Left renal cortex interstitium (tissue), 4 donors: ENCODE measurements at regions not wholly inside any gene's neighbourhood (a gene's known extent, or its start where the extent isn't known, plus 50 kb on each side); places are given as distances from the start of the nearest gene placed in this dataset.

Experiments
- DNase-seq, 4 donors: peaks; one replicate each; pipeline ENCODE4 v3.0.0-alpha.2; 2013; ENCODE audit warnings: low read depth in 4 of 4, low spot score in 2 of 4, missing footprints in 1 of 4

DNA sequence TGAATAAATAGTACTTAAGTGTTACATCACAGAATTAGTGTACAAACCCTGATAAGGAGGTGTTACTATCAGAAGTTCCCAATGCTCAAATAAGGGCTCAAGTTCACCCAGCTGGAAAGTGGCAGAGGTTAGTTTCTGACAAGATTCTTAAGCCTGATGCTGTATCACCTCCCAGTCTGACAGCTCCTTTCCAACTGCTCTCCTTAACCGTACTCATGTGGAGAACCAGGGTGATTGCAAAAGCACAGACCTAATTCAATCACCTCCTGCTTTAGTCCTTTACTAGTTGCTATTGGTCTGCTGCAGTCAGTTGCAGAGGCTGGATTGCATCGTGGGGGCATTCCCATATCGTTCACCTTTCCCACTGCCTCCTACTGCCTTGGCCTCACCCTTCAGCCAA lies 100.4 kb upstream of the ZNF618 start:
- no peak for DNase-seq

- no peak for DNase-seq
Observed at GRCh38 chr9:113776194-113776593, 99.9 kb upstream of the ZNF618 start.

DNA sequence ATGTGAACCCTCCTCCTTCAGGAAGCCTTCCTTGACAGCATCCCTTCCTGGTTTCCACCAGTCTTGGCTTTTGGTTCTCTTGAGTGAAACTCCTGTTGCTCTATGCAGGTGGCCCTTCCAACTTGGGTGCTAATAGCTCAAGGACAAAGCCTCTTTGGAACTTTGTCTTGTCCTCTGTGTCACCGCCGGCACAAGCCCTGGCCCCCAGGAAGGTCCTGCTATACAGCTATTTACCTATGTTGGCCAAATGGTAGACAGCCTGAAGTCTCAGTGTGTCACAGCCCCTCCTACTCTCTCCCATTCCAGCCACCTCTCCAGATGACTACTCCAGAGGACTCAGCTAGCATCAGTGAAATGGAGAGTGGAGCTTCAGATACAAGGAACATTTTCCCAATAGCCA lies 94.7 kb upstream of the ZNF618 start:
- no peak for DNase-seq

DNA sequence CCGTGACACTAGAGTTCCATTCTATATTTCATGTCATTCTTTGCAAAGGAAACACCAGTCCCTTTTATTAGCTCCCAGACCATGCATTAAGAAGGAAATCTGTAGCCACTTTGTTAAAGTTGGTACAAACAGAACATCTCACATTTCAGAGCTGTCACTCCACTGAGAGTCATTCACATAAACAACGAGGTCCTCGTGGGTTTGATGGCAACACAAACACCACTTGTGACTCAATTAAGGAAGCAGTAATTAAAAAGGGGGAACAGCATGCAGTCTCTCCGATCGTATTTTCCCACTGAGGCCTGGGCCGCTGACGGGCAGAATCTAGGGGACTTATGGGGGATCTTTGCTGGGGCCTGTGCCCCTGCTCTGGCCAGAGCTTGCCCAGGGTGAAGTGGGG lies 94.2 kb upstream of the ZNF618 start:
- DNase-seq: no peak

- no peak for DNase-seq
Observed at GRCh38 chr9:113783475-113783874, 92.6 kb upstream of the ZNF618 start.

GRCh38 chr9:113785334-113785733 lies 90.8 kb upstream of the ZNF618 start:
- DNase-seq: no peak

DNA sequence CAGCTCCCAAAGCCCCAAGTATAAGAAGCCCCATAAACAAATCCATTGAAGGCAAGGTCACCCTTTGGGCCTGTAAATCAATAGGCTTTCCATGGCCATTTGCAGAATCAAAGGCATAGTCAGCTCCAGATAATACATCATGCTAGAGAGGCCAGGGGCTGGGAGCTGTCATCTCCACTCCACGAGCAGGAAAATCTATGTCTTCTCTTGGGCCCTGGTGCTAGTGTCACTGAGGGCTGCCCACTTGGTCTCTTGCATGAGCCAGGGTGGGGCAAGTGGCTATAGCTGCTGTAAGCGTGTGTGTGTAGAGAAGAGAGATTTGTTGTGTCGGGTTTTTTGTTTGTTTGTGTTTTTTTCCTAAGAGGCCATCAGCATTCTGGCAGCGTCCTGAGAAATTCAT lies 90.0 kb upstream of the ZNF618 start:
- DNase-seq: no peak

DNA sequence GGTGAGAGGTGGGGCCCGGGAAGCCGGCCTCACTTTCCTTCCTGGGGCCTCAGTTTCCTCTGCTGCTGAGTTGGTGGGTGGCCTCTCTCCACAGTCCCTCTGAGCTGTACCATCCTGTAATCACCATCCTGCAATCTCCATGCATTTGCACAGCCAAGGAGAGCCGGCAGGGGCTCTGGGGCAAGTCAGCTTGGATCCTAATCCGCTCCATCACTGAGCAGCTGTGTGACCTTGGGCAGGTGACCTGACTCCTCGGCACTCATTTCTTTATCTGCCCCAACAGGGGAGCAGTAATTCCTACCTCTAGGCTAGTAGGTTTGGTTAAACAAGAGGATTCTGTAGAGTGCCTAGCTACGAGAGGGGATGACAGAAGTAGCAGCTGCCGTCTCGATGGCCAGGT lies 88.2 kb upstream of the ZNF618 start:
- DNase-seq: no peak

DNA sequence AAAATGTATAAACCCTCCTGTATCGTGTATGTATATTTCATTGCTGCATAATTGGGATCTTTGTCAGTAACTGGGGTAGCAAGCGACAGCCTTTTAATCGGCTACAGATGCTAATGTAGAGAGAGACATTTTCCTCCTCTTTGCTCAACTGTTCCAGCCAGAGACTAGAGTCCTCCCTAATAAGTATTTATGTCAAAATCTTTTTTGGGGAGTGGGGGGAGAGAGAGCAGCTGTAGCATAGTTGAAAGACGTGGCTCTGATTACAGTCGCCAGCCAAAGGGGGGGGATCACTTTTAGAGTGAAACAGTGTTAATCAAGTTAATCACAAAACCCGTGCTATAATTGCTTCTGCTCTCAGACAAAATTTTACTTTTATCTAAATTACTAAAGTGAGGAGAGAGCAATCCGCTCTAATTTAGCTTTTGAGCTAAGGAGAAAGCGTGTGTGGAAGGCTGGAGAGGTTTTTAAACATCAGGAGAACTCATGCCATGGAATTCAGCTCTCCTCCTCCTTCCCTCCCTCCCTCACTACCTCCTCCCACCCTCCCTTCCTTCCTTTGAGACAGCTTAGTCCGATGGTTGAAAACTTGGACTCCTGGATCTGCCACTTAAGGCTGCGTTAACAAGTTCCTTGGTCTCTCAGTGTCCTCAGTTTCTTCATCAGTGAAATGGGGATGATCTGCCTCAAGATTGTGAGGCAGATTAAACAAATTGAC lies 87.3 kb upstream of the ZNF618 start:
- no peak for DNase-seq

GRCh38 chr9:113790093-113790492 lies 86.0 kb upstream of the ZNF618 start:
- no peak for DNase-seq

GRCh38 chr9:113793558-113793957 lies 82.6 kb upstream of the ZNF618 start:
- DNase-seq: no peak

GRCh38 chr9:113794721-113795120 lies 81.4 kb upstream of the ZNF618 start:
- DNase-seq: no peak

DNA sequence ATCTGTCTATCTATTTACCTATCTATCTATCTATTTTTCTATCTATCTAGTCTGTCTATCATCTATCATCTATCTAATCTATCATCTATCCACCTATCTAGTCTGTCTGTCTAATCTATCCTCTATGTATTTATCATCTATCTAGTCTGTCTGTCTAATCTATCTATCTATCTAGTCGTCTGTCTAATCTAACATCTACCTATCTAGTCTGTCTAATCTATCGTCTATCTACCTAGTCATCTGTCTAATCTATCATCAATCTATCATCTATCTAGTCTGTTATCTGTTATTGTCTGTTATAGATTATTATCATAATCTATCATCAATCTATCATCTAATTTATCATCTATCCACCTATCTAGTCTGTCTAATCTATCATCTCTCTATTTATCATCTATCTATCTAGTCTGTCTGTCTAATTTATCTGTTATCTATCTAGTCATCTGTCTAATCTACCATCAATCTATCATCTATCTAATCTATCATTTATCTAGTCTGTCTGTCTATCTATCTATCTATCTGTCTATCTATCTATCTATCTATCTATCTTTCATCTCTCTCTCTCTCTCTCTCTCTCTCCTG lies 80.2 kb upstream of the ZNF618 start:
- DNase-seq: no peak

DNA sequence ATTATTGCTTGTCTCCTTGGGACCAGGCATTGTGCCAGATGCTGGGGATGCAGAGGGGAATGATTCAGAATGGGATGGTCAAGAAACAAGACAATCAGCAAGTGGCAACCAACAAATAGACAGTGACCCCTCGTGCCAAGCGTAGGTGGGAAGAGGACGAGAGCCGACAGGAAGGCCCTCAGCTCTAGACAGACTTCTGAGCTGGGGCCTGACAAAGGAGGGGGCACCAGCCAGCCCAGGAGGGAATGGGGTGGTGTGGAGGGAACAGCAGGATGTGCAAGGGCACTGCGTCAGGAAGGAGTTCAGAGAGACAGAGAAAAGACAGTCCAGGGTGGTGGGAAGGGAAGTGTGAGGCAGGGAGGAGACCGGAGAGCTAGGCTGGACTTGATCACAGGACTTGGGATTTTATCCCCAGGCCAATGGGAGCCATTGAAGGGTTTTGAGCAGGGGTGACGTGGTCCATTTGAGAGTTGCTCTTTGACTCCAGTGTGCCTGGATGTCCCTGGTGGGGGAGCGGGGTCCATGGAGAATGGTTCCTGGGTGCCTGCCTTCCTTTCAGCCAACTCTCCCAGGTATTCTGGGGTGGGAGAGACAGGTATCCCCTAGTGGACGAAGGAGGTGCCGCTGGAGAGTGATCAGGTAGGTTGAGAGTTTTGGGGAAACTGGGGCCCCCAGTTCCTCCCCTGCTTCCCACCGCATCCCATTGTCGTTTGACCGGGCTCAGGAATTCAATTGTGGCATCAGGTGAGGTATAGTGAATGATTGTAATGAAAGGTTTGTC lies 79.3 kb upstream of the ZNF618 start:
- no peak for DNase-seq

GRCh38 chr9:113798062-113799030 lies 77.8 kb upstream of the ZNF618 start:
- DNase-seq: no peak

- DNase-seq: no peak
Observed at GRCh38 chr9:113800276-113800675, 75.8 kb upstream of the ZNF618 start.

DNA sequence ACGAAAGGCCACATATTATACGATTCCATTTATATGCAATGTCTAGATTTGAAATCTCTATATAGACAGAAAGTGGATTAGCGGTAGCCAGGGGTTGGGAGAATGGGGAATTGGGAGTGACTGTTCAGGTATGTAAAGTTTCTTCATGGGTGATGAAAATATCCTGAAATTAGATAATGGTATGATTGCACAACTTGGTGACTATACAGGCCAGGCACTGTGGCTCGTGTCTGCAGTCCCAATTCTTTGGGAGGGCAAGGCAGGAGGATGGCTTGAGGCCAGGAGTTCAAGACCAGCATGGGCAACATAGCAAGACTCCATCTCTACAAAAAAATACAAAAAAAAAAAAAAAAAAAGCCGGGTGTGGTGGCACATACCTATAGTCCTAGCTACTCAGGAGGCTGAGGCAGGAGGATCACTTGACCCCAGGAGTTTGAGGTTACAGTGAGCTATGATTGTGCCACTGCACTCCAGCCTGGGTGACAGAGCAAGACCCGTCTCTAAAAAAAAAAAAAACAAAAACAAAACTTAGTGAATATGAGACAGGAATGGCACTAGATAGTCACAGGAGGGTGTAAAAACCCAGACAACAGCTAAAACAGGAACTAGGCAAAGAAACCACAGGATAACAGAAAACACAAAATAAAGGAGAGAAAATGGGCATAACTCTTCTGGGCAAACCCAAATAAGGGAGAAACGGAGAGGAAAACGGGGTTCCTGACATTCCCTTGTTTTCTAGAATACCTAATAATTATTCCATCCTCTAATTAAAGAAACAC lies 72.1 kb upstream of the ZNF618 start:
- DNase-seq: no peak

DNA sequence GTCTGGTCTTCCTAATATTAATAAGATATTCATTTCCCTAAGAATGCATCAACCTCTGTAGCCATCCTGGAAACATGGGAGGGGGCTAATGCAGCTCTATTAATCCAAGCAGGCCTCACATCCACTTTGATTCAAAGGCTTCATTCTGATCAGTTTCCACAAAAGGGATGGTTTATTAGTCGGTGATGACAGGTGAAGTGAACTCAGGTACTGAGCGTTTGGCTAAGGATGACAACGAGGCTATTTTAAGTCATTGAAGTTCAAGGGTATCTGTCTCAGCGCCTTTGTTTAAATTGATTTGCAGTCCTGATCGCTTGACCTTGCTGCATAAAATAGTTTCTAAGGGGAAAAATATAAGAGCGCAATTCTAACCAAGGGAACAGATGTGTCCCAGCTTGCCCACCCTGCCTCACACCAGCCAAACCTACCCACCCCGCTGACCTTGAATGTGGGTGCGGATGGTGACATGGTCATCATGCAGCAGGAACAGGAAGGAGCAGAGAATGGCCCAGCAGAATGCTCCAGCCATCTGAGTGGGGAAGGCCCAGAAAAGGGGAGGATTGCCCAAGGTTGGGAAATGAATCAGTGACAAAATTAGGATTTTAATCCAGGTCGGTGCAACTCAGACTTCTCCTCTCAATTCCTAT lies 70.5 kb upstream of the ZNF618 start:
- DNase-seq: no peak
